ENCODE measurements at regions not wholly inside any gene's neighbourhood (a gene's known extent, or its start where the extent isn't known, plus 50 kb on each side); places are given as distances from the start of the nearest gene placed in this dataset.

DNA sequence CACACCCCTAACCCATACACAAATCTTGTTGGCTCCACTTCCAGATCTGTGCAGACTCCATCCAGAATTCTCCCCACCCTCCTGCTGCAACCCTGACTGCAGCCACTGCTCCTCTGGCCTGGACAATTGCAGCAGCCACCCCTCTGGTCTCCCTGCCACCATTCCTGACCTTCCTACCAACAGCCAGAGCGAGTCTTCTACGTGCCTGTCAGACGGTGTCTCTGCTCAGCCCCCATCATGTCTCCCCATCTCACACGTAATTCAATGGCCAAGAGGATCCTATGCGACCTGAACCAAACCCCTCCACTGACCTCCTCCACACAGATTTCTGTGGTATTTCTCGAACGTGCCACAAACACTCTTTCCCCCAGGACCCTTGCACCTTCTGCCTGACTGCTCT is 103.3 kb downstream of the TPRA1 start:
- Mint-ChIP-seq H3K36me3 (no peaks in the 10 kb centered on the region), H3K4me3 (no peak overlapping the region), H3K27ac (no peak overlapping the region), H3K27me3 (peaks cover 7% of the 10 kb centered on the region), H3K9me3 (no peaks in the 10 kb centered on the region), H3K4me1 (ENCODE audit: unreplicated experiment) (no peaks in the 10 kb centered on the region)
- TF ChIP-seq, protein P1, sequence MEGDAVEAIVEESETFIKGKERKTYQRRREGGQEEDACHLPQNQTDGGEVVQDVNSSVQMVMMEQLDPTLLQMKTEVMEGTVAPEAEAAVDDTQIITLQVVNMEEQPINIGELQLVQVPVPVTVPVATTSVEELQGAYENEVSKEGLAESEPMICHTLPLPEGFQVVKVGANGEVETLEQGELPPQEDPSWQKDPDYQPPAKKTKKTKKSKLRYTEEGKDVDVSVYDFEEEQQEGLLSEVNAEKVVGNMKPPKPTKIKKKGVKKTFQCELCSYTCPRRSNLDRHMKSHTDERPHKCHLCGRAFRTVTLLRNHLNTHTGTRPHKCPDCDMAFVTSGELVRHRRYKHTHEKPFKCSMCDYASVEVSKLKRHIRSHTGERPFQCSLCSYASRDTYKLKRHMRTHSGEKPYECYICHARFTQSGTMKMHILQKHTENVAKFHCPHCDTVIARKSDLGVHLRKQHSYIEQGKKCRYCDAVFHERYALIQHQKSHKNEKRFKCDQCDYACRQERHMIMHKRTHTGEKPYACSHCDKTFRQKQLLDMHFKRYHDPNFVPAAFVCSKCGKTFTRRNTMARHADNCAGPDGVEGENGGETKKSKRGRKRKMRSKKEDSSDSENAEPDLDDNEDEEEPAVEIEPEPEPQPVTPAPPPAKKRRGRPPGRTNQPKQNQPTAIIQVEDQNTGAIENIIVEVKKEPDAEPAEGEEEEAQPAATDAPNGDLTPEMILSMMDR (conservative IDR thresholded peaks at IDR 0.05): no peak
- peak; percentile 48 for DNase-seq (ENCODE audit: extremely low spot score, unreplicated experiment)

DNA sequence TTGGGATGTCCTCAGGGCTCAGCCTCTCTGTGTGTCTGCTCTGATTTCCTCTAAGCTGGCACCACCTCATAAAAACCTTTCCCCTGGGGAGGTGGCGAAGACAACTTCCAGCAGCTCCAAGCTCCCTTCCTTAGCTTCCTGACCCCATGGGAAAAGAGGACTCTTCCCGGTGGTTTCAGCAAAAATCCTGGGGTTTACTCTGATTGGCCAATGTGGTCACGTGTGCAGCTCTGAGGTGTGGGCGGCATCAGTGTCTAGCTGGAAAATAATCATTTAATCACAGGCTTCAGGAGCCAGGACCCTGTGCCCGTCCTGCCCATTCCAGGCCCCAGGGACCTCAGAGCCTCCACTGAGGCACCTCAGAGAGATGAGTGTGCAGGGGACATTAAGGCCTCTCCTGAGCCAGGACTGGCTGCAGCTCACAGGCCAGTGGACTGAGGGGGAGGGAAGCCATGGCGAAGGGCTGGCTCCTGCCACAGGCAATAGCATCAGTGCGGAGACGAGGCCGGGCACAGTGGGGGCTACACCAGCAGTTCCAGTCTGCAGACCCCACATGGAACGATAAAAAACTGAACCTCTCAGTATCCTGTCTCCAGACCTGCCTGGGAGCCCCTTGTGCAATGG is 104.1 kb downstream of the TPRA1 start:
- Mint-ChIP-seq H3K4me3 (no peak overlapping the region), H3K9me3 (no peaks in the 10 kb centered on the region), H3K27ac (no peak overlapping the region), H3K36me3 (no peaks in the 10 kb centered on the region), H3K4me1 (ENCODE audit: unreplicated experiment) (no peaks in the 10 kb centered on the region), H3K27me3 (peaks cover 7% of the 10 kb centered on the region)
- peak; percentile 48 for DNase-seq (ENCODE audit: extremely low spot score, unreplicated experiment)
- TF ChIP-seq, protein P1 (conservative IDR thresholded peaks at IDR 0.05): no peak

DNA sequence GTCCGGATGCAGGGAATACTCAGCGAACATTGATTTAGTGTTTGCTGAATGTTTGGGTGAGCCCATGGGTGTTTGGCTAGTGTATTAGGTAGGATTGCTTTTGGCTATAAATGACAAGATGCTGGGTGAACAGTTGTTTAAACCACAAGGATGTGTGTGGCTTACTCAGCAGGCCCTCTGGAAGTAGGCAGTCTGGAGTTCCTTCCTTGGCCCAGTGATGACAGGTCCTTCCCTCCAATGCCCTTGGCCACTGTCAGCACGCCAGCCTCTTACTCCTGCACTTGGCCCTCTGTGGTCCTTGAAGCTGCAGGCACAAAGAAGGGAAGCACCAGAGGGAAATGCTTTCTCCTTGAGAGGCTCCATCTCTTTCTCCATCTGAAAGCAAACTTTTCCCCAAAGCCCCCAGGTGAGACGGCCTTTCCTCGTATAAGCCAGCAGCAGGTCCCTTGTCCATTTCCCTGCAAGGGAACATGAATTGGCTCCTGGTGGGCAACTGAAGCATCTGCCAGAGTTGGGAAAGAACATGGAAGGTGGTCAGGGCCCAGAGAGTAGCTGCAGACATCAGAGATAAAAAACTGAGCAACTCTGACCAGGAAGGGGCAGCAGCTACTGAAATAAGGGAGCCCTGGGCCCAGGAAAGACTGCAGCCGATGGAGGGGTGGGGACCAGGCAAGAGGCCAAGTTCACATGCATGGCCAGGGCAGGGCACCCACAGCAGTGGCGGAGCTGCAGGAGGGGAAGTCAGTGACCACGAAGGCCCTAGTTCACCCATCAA is 105.0 kb downstream of the TPRA1 start:
- Mint-ChIP-seq H3K27me3 (peaks cover 7% of the 10 kb centered on the region), H3K9me3 (no peaks in the 10 kb centered on the region), H3K27ac (no peak overlapping the region), H3K4me3 (no peak overlapping the region), H3K36me3 (no peaks in the 10 kb centered on the region), H3K4me1 (ENCODE audit: unreplicated experiment) (no peaks in the 10 kb centered on the region)
- TF ChIP-seq, protein P1 (conservative IDR thresholded peaks at IDR 0.05): no peak
- peak; percentile 58 for DNase-seq (ENCODE audit: extremely low spot score, unreplicated experiment)

DNA sequence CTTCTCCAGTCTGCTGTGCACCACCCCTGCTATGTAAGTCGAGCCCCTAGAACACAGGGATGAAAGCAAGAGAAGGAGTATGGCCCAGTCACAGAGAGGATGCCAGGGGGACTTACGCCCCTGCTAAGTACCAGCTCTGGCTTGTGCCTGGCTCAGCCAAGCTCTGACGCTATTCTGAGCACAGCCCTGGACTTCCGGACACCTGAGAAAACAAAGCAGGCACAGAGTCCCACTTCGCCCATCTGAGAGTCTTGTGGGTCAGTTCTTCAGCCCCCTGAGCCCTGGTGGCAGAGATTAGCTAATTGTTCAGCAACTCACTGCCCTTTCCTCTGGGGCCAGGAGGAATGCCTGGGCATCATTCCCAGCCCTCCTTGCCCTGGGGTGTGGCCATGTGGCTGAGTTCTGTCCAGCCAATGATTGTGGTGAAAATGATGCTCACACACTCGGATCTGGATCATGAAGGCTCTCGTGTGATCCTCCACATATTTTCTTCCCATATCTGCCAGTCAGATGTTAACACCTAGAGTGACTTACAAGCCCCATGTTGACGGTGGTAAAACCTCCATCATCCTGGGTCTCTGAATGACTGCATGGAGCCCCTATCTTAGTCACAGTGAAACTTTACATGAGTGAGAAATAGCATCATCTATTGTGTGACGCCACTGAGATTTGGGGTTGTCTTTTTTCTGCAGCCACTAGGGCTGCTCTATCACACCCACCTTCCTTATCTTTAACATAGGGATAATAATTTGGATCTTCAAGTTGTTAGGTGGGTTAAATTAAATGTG is 105.7 kb downstream of the TPRA1 start:
- TF ChIP-seq, protein P1 (conservative IDR thresholded peaks at IDR 0.05): no peak
- Mint-ChIP-seq H3K4me1 (ENCODE audit: unreplicated experiment) (no peaks in the 10 kb centered on the region), H3K4me3 (no peak overlapping the region)

DNA sequence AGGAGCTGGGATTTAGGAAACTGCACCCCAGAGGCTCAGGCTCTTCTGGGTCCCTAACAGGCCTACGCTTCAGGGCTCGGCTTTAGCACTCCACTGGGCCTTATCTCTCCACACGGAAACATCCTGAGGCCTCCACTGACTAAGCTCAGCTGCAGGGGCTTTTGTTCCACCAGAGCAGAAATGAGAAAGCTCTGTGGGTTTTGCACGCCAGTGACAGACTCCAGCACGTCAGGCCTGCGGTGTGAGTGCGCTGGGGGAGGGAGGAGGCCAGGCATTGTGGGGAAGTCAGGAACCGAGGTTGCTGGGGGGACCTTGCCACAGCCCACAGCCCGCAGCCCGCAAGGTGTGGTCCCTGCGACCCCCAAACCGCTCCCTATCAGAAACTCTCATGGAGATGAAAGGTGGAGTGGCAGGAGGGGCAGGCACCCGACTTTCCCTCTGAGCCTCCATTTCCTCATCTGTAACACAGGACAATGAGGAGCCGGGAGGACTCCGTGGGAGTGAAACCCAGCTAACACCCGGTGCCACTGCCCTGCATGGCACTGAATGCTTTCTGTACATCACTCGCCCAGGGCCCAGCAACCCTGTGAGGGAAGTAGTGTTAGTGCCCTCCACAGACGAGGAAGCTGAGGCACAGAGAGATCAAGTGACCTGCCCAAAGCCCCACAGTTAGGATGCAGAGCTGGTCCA is 106.5 kb downstream of the TPRA1 start:
- Mint-ChIP-seq H3K4me3 (no peak overlapping the region), H3K4me1 (ENCODE audit: unreplicated experiment) (no peaks in the 10 kb centered on the region), H3K36me3 (no peaks in the 10 kb centered on the region), H3K27ac (no peak overlapping the region), H3K27me3 (peaks cover 7% of the 10 kb centered on the region), H3K9me3 (no peaks in the 10 kb centered on the region)
- peak; percentile 51 for DNase-seq (ENCODE audit: extremely low spot score, unreplicated experiment)
- TF ChIP-seq, protein P1 (conservative IDR thresholded peaks at IDR 0.05): no peak

More for the DNA sequence above, 105.7 kb downstream of the TPRA1 start:
- H3K36me3 Mint-ChIP-seq: no peaks in the 10 kb centered on the region
- H3K27me3 Mint-ChIP-seq: peaks cover 7% of the 10 kb centered on the region
- no peaks in the 10 kb centered on the region for H3K9me3 Mint-ChIP-seq
- DNase-seq (ENCODE audit: extremely low spot score, unreplicated experiment): peak; percentile 49
- no peak overlapping the region for H3K27ac Mint-ChIP-seq
